IMR-90 (cell line): ENCODE measurements at regions not wholly inside any gene's neighbourhood (a gene's known extent, or its start where the extent isn't known, plus 50 kb on each side); places are given as distances from the start of the nearest gene placed in this dataset.

ENCODE experiments used
- ATAC-seq: fragments of 200-7000 bp; cut with Tn5 transposase; 2 replicates; pipeline ENCODE4 v1.9.1; 2020; ENCODE audit warnings: low read depth, mild to moderate bottlenecking, moderate library complexity
- BruUV-seq: library from RNA; stranded (reverse); fragments of 400-500 nt; replicated peaks from 2 replicates; lab custom pipeline; 2021; lab: Mats Ljungman, UMichigan
- CTCF ChIA-PET: fragments of 300-600 bp; formaldehyde crosslinking; extraction: SDS; loops from one replicate; lab custom pipeline; 2021; ENCODE audit warnings: antibody characterized with exemption; lab: Yijun Ruan, JAX
- POLR2A ChIA-PET: fragments of 300-600 bp; sonication (Branson Sonifier 250); formaldehyde crosslinking; loops from one replicate; lab custom pipeline; 2022; ENCODE audit warnings: antibody characterized with exemption; ENCODE audit not compliant: unreplicated experiment; lab: Charles Lee
- DNase-seq: peaks from one replicate; pipeline ENCODE4 v3.0.0; 2013
- H2AFZ ChIP-seq: replicated peaks from 2 replicates; pipeline ENCODE3; 2013; ENCODE audit warnings: low read length, mild to moderate bottlenecking; ENCODE audit not compliant: poor library complexity
- H2AK5ac ChIP-seq: 2 replicates; pipeline ENCODE4 v1.6.1; 2013; ENCODE audit warnings: low read depth, low read length, inconsistent platforms
- H2AK9ac ChIP-seq: replicated peaks from 2 replicates; pipeline ENCODE3; 2013; ENCODE audit warnings: mild to moderate bottlenecking, low read depth, low read length, moderate library complexity; ENCODE audit not compliant: poor library complexity
- H2BK120ac ChIP-seq: 2 replicates; pipeline ENCODE4 v1.6.1; 2013; ENCODE audit warnings: low read depth, low read length, inconsistent platforms
- H2BK15ac ChIP-seq: 3 replicates; pipeline ENCODE4 v1.6.1; 2013; ENCODE audit warnings: low read depth, low read length, inconsistent platforms
- H2BK20ac ChIP-seq: 2 replicates; pipeline ENCODE4 v1.6.1; 2013; ENCODE audit warnings: low read depth, mild to moderate bottlenecking, inconsistent platforms, low read length, moderate library complexity
- H2BK5ac ChIP-seq: 2 replicates; pipeline ENCODE4 v1.6.1; 2013; ENCODE audit warnings: mild to moderate bottlenecking, low read depth, low read length, inconsistent platforms; ENCODE audit not compliant: poor library complexity, severe bottlenecking
- H3K14ac ChIP-seq: replicated peaks from 2 replicates; pipeline ENCODE4 v1.6.1; 2013; ENCODE audit warnings: low read depth, low read length, inconsistent platforms
- H3K18ac ChIP-seq: 2 replicates; pipeline ENCODE4 v1.6.1; 2013; ENCODE audit warnings: low read depth, low read length, control low read depth
- H3K23ac ChIP-seq: 2 replicates; pipeline ENCODE4 v1.6.1; 2013; ENCODE audit warnings: low read depth, low read length, inconsistent platforms
- H3K27ac ChIP-seq: 2 replicates; pipeline ENCODE4 v1.5.1; 2013; ENCODE audit warnings: mild to moderate bottlenecking, control low read depth, low read length; ENCODE audit not compliant: insufficient read depth
- H3K27me3 ChIP-seq: 2 replicates; pipeline ENCODE4 v1.6.1; 2013; ENCODE audit warnings: low read length; ENCODE audit not compliant: control insufficient read depth, insufficient read depth
- H3K36me3 ChIP-seq: 2 replicates; pipeline ENCODE4 v1.6.1; 2013; ENCODE audit warnings: low read length, mixed read lengths; ENCODE audit not compliant: control insufficient read depth, insufficient read depth
- H3K4ac ChIP-seq: 2 replicates; pipeline ENCODE4 v1.6.1; 2013; ENCODE audit warnings: low read depth, low read length, inconsistent platforms
- H3K4me1 ChIP-seq: 2 replicates; pipeline ENCODE4 v1.6.1; 2013; ENCODE audit warnings: low read length, mixed read lengths; ENCODE audit not compliant: control insufficient read depth, insufficient read depth
- H3K4me2 ChIP-seq: 2 replicates; pipeline ENCODE4 v1.6.1; 2013; ENCODE audit warnings: low read depth, mild to moderate bottlenecking, control low read depth, low read length, moderate library complexity
- H3K4me3 ChIP-seq: 2 replicates; pipeline ENCODE4 v1.5.1; 2013; ENCODE audit warnings: low read depth, mild to moderate bottlenecking, control low read depth, low read length, moderate library complexity; ENCODE audit not compliant: insufficient read depth
- H3K56ac ChIP-seq: 2 replicates; pipeline ENCODE4 v1.6.1; 2013; ENCODE audit warnings: low read length, inconsistent platforms; ENCODE audit not compliant: insufficient read depth; ENCODE audit errors: extremely low read depth
- H3K79me1 ChIP-seq, 2 experiments: 2 replicates each; pipeline ENCODE4 v1.6.1; 2013; ENCODE audit warnings: low read length in 2 of 2, inconsistent platforms in 1 of 2, low read depth in 1 of 2
- H3K9ac ChIP-seq: 2 replicates; pipeline ENCODE4 v1.6.1; 2013; ENCODE audit warnings: low read depth, low read length, control low read depth
- H3K9me1 ChIP-seq: 2 replicates; pipeline ENCODE4 v1.6.1; 2013; ENCODE audit warnings: low read length, inconsistent platforms; ENCODE audit not compliant: insufficient read depth
- H3K9me3 ChIP-seq: 2 replicates; pipeline ENCODE4 v1.6.1; 2013; ENCODE audit warnings: low read length; ENCODE audit not compliant: control insufficient read depth, insufficient read depth
- H4K20me1 ChIP-seq: 2 replicates; pipeline ENCODE4 v1.6.1; 2013; ENCODE audit warnings: low read length, inconsistent platforms; ENCODE audit not compliant: insufficient read depth
- H4K5ac ChIP-seq: 2 replicates; pipeline ENCODE4 v1.6.1; 2013; ENCODE audit warnings: mild to moderate bottlenecking, low read depth, low read length, control low read depth
- H4K8ac ChIP-seq, 2 experiments: 2 replicates each; pipeline ENCODE4 v1.6.1; 2013; ENCODE audit warnings: low read depth in 2 of 2, low read length in 2 of 2, control low read depth in 1 of 2, inconsistent platforms in 1 of 2
- H4K91ac ChIP-seq: 2 replicates; pipeline ENCODE4 v1.6.1; 2013; ENCODE audit warnings: low read depth, low read length, inconsistent platforms; ENCODE audit not compliant: insufficient read depth
- BHLHE40 ChIP-seq: fragments of 150-350 bp; IDR thresholded peaks from 2 replicates; pipeline ENCODE4 v1.6.1; 2016; ENCODE audit warnings: mild to moderate bottlenecking, low read depth, low read length
- CEBPB ChIP-seq: IDR thresholded peaks from 2 replicates; pipeline ENCODE4 v1.6.1; 2012; ENCODE audit warnings: low read depth, low read length, improper control_type of control experiment
- CTCF ChIP-seq: conservative IDR thresholded peaks from 2 replicates; pipeline ENCODE4 v1.5.1; 2012; ENCODE audit warnings: mild to moderate bottlenecking, low read depth, low read length, improper control_type of control experiment
- FOS ChIP-seq: fragments of 150-350 bp; IDR thresholded peaks from 2 replicates; pipeline ENCODE4 v1.6.1; 2016; ENCODE audit warnings: low read depth, low read length
- MAFK ChIP-seq: IDR thresholded peaks from 2 replicates; pipeline ENCODE4 v1.6.1; 2012; ENCODE audit warnings: low read depth, low read length, improper control_type of control experiment
- MAZ ChIP-seq: IDR thresholded peaks from 2 replicates; pipeline ENCODE4 v1.6.1; 2012; ENCODE audit warnings: low read depth, mild to moderate bottlenecking, low read length, improper control_type of control experiment, moderate library complexity, borderline replicate concordance
- NFE2L2 ChIP-seq: fragments of 150-350 bp; IDR thresholded peaks from 2 replicates; pipeline ENCODE4 v1.6.1; 2016; ENCODE audit warnings: low read depth, mild to moderate bottlenecking, low read length
- RAD21 ChIP-seq: IDR thresholded peaks from 2 replicates; pipeline ENCODE4 v1.6.1; 2012; ENCODE audit warnings: low read length, improper control_type of control experiment
- RCOR1 ChIP-seq: IDR thresholded peaks from 2 replicates; pipeline ENCODE4 v1.6.1; 2012; ENCODE audit warnings: mild to moderate bottlenecking, low read length, improper control_type of control experiment; ENCODE audit not compliant: insufficient replicate concordance
- SMC3 ChIP-seq: fragments of 150-350 bp; IDR thresholded peaks from 2 replicates; pipeline ENCODE4 v1.6.1; 2016; ENCODE audit warnings: low read depth, mild to moderate bottlenecking, antibody characterized with exemption, low read length, moderate library complexity
- USF2 ChIP-seq: fragments of 150-350 bp; IDR thresholded peaks from 2 replicates; pipeline ENCODE4 v1.6.1; 2017; ENCODE audit warnings: mild to moderate bottlenecking, antibody characterized with exemption, low read length, low read depth
- WGBS, 2 experiments: methylation state at CpG; one replicate each; pipeline versions ENCODE4 v1.1.5 to v1.1.7; 2013; ENCODE audit warnings: missing lambda C conversion rate in 2 of 2; ENCODE audit not compliant: insufficient read length in 1 of 2; ENCODE audit errors: extremely low coverage in 2 of 2; 5-methylcytosine and 5-hydroxymethylcytosine counted together
- dilution Hi-C: fragments of 300-500 bp; cut with HindIII; formaldehyde crosslinking; loops from one replicate; pipeline ENCODE4 v1.14.3; 2018; ENCODE audit warnings: low sequenced_read_pairs; ENCODE audit not compliant: unreplicated experiment
- in situ Hi-C: fragments of 300-500 bp; cut with MboI; formaldehyde crosslinking; loops from 3 replicates; pipeline ENCODE4 v1.14.3; 2019; ENCODE audit warnings: low sequenced_read_pairs, inconsistent platforms, mixed read lengths
- intact Hi-C: fragments of 100-400 bp; cut with micrococcal nuclease; formaldehyde crosslinking; loops from 2 replicates; pipeline ENCODE4 v1.10.0; 2022

- H2AK5ac ChIP-seq: no peak overlapping the region
- POLR2A ChIA-PET: no interaction called here
These were observed 58.9 kb downstream of the ZNF648 start for GRCh38 chr1:182002570-182002969.

More at GRCh38 chr1:182002570-182002969, 58.9 kb downstream of the ZNF648 start:
- Histone ChIP-seq H3K4ac (no peak overlapping the region), H3K36me3 (no peaks in the 10 kb centered on the region), H3K27ac (no peak overlapping the region), H2BK5ac (no peak overlapping the region), H3K18ac (no peak overlapping the region), H2BK120ac (no peak overlapping the region), H3K56ac (no peak overlapping the region), H4K5ac (no peak overlapping the region), H3K4me3 (no peak overlapping the region), H2BK20ac (no peak overlapping the region), H3K4me1 (no peaks in the 10 kb centered on the region), H3K79me1 (no peaks in the 10 kb centered on the region), H2BK15ac (no peak overlapping the region), H3K4me2 (no peak overlapping the region), H3K23ac (no peak overlapping the region), H3K14ac (no peak overlapping the region), H2AK9ac (no peak overlapping the region), H3K9me3 (peaks cover 10% of the 10 kb centered on the region), H4K20me1 (no peaks in the 10 kb centered on the region), H4K91ac (no peak overlapping the region), H3K9ac (no peak overlapping the region), H3K9me1 (no peaks in the 10 kb centered on the region), H2AFZ (no peak overlapping the region), H3K27me3 (no peaks in the 10 kb centered on the region), H4K8ac (no peak overlapping the region)
- intact Hi-C loops (no loop called here), dilution Hi-C loops (no loop called here), in situ Hi-C loops (no loop called here)
- ATAC-seq (no peak), DNase-seq (no peak)
- no TSS peak for BruUV-seq
- 100% methylated on average over 1 of the region's 10 CpGs; no CpG with 5 or more reads in 1 of the 2 experiments for WGBS, 2 experiments
- TF ChIP-seq MAZ (no peak), BHLHE40 (no peak), RCOR1 (no peak), CEBPB (no peak), CTCF (no peak), RAD21 (no peak), SMC3 (no peak), FOS (no peak), NFE2L2 (no peak), MAFK (no peak), USF2 (no peak)
- CTCF ChIA-PET: no interaction called here
